Lung (tissue), 11 donors: ENCODE measurements at regions not wholly inside any gene's neighbourhood (a gene's known extent, or its start where the extent isn't known, plus 50 kb on each side); places are given as distances from the start of the nearest gene placed in this dataset.

Experiments used
- ATAC-seq: fragments of 200-7000 bp; cut with Tn5 transposase; one replicate; pipeline ENCODE4 v1.9.1; 2020; ENCODE audit warnings: moderate number of reproducible peaks; ENCODE audit not compliant: insufficient read depth, low FRiP score
- DNase-seq, 3 donors: peaks; one replicate each; pipeline ENCODE4 v3.0.0-alpha.2; 2013 to 2017
- H3K27ac ChIP-seq, 2 donors: one replicate each; pipeline ENCODE4 v1.5.1; 2013; ENCODE audit warnings: mild to moderate bottlenecking in 2 of 2, moderate library complexity in 2 of 2, control low read depth in 1 of 2, inconsistent platforms in 1 of 2, low read depth in 1 of 2, low read length in 1 of 2
- H3K27me3 ChIP-seq, 3 donors: one replicate each; pipeline ENCODE4 v1.5.1; 2013; ENCODE audit warnings: low read length in 2 of 3; ENCODE audit not compliant: control insufficient read depth in 3 of 3, insufficient read depth in 3 of 3
- H3K36me3 ChIP-seq, 4 donors: one replicate each; pipeline ENCODE4 v1.5.1; 2013; ENCODE audit warnings: low read length in 4 of 4, mild to moderate bottlenecking in 1 of 4, moderate library complexity in 1 of 4; ENCODE audit not compliant: control insufficient read depth in 4 of 4, insufficient read depth in 4 of 4
- H3K4me1 ChIP-seq, 5 donors: one replicate each; pipeline ENCODE4 v1.5.1; 2013; ENCODE audit warnings: low read length in 5 of 5, mild to moderate bottlenecking in 2 of 5, moderate library complexity in 1 of 5; ENCODE audit not compliant: control insufficient read depth in 5 of 5, insufficient read depth in 5 of 5
- H3K4me3 ChIP-seq: one replicate; pipeline ENCODE4 v1.5.1; 2013; ENCODE audit warnings: mild to moderate bottlenecking, control low read depth, moderate library complexity
- H3K9ac ChIP-seq, 2 donors: one replicate each; pipeline ENCODE4 v1.5.1; 2013; ENCODE audit warnings: low read length in 2 of 2, control low read depth in 1 of 2; ENCODE audit not compliant: insufficient read depth in 1 of 2
- H3K9me3 ChIP-seq, 4 donors: one replicate each; pipeline ENCODE4 v1.5.1; 2013; ENCODE audit warnings: low read length in 3 of 4, mild to moderate bottlenecking in 1 of 4, moderate library complexity in 1 of 4; ENCODE audit not compliant: control insufficient read depth in 4 of 4, insufficient read depth in 3 of 4
- CTCF ChIP-seq: IDR thresholded peaks from 2 replicates; pipeline ENCODE4 v1.5.1; 2012; ENCODE audit warnings: mild to moderate bottlenecking; ENCODE audit errors: control extremely low read depth, extremely low read depth
- WGBS, 2 donors: extraction: QIAGEN DNeasy Blood & Tissue Kit; methylation state at CpG; one replicate each; pipeline ENCODE4 v1.1.7; 2013; 5-methylcytosine and 5-hydroxymethylcytosine counted together
- donor health status: control.
- donor health status: control.
- donor health status: Bipolar disorder and iron deficiency.
- donor health status: healthy.
- donor health status: DM: yes; HTN: yes; CAD: no.

- no peak for TF ChIP-seq CTCF
- Histone ChIP-seq H3K4me1 (no peaks in the 10 kb centered on the region), H3K4me3 (no peak overlapping the region), H3K9me3 (no peaks in the 10 kb centered on the region), H3K27ac (no peak overlapping the region), H3K9ac (no peak overlapping the region), H3K27me3 (no peaks in the 10 kb centered on the region), H3K36me3 (no peaks in the 10 kb centered on the region)
- no peak for DNase-seq
- 82 to 84% methylated on average over 1 of the region's 1 CpG for WGBS, 2 donors
- no peak for ATAC-seq
Observed at GRCh38 chr4:14883661-14884060, 118.6 kb upstream of the CPEB2 start.

- 87 to 88% methylated on average over 9 of the region's 9 CpGs for WGBS, 2 donors
- no peak for DNase-seq
- no peak overlapping the region for H3K27ac ChIP-seq
- no peak for TF ChIP-seq CTCF
- H3K4me1 ChIP-seq = no peaks in the 10 kb centered on the region
- H3K4me3 ChIP-seq = no peak overlapping the region
- ATAC-seq = no peak
- no peaks in the 10 kb centered on the region for H3K36me3 ChIP-seq
- no peaks in the 10 kb centered on the region for H3K9me3 ChIP-seq
- no peak overlapping the region for H3K9ac ChIP-seq
- H3K27me3 ChIP-seq = no peaks in the 10 kb centered on the region
Observed at GRCh38 chr4:14887842-14888433, 114.3 kb upstream of the CPEB2 start.

- H3K9me3 ChIP-seq = no peaks in the 10 kb centered on the region
- H3K4me3 ChIP-seq = no peak overlapping the region
- DNase-seq = no peak
- no peaks in the 10 kb centered on the region for H3K27me3 ChIP-seq
- no peak overlapping the region for H3K27ac ChIP-seq
- whole genome bisulfite sequencing, 2 donors = 84 to 90% methylated on average over 4 of the region's 4 CpGs
- ATAC-seq = peak; percentile 67
- no peak for TF ChIP-seq CTCF
- H3K36me3 ChIP-seq = no peaks in the 10 kb centered on the region
- H3K4me1 ChIP-seq = no peaks in the 10 kb centered on the region
- H3K9ac ChIP-seq = no peak overlapping the region
Observed at GRCh38 chr4:14888790-14889572, 113.3 kb upstream of the CPEB2 start.

GRCh38 chr4:14892563-14892962 is 109.7 kb upstream of the CPEB2 start:
- DNase-seq = no peak
- 92 to 96% methylated on average over 3 of the region's 3 CpGs for WGBS, 2 donors
- Histone ChIP-seq H3K27ac (no peak overlapping the region), H3K9ac (no peak overlapping the region), H3K9me3 (no peaks in the 10 kb centered on the region), H3K27me3 (no peaks in the 10 kb centered on the region), H3K4me3 (no peak overlapping the region), H3K4me1 (no peaks in the 10 kb centered on the region), H3K36me3 (no peaks in the 10 kb centered on the region)
- no peak for TF ChIP-seq CTCF
- no peak for ATAC-seq
